ENCODE measurements at regions not wholly inside any gene's neighbourhood (a gene's known extent, or its start where the extent isn't known, plus 50 kb on each side); places are given as distances from the start of the nearest gene placed in this dataset.

DNA sequence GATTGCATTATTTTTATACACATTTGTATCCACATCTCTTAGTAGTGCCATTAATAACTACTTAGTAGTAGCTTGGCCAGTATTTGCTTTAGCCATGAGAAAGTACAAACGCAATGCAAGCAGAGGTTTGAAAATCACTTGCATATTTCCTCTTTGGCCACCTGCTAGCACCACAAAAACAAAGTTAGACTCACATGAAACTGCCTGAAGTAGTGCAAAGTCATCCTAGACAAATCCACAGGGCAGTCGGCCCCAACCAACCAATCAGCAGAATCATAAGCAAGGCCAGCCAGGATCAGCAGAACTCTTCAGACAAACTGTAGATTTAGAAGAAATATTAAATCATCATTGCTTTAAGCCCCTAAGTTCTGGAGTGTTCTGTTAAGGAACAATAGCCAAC lies 135.2 kb upstream of the VGLL2 start:
- DNase-seq = no peak
- Histone ChIP-seq H3K27ac (no peak overlapping the region), H3K4me1 (no peaks in the 10 kb centered on the region), H3K4me3 (replicated peaks in 1 of 3) (no peak overlapping the region), H3K36me3 (no peaks in the 10 kb centered on the region), H3K9me3 (no peaks in the 10 kb centered on the region), H3K27me3 (no peaks in the 10 kb centered on the region)
- no peak for TF ChIP-seq POLR2A (IDR thresholded peaks at IDR 0.05)
- TF ChIP-seq, protein P1, sequence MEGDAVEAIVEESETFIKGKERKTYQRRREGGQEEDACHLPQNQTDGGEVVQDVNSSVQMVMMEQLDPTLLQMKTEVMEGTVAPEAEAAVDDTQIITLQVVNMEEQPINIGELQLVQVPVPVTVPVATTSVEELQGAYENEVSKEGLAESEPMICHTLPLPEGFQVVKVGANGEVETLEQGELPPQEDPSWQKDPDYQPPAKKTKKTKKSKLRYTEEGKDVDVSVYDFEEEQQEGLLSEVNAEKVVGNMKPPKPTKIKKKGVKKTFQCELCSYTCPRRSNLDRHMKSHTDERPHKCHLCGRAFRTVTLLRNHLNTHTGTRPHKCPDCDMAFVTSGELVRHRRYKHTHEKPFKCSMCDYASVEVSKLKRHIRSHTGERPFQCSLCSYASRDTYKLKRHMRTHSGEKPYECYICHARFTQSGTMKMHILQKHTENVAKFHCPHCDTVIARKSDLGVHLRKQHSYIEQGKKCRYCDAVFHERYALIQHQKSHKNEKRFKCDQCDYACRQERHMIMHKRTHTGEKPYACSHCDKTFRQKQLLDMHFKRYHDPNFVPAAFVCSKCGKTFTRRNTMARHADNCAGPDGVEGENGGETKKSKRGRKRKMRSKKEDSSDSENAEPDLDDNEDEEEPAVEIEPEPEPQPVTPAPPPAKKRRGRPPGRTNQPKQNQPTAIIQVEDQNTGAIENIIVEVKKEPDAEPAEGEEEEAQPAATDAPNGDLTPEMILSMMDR (IDR thresholded peaks at IDR 0.05) = no peak
- 61 to 70% methylated on average over 2 of the region's 2 CpGs for WGBS, 2 donors
- intact Hi-C loops (cut with DNase I) = no loop called here

DNA sequence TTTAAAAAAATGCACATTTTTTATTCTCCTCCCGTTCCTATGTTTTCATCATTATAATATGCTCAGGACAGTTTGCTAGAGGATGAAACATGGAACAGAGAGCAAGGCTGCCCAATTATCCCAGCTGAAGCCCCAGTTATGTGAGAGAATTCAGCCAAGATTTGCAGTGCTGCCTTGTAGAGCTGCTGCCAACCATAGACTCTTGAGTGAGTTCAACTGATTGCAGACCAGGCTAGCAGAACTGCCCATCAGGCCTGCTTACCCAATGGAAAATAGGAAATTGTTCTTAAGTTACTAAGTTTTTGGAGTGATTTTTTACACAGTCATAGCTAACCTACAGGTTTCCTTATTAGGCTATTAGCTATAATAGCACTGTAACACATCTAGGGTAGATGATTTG lies 128.7 kb upstream of the VGLL2 start:
- Histone ChIP-seq H3K4me3 (replicated peaks in 1 of 3) (no peak overlapping the region), H3K36me3 (no peaks in the 10 kb centered on the region), H3K27ac (no peak overlapping the region), H3K27me3 (no peaks in the 10 kb centered on the region), H3K4me1 (no peaks in the 10 kb centered on the region), H3K9me3 (no peaks in the 10 kb centered on the region)
- no peak for TF ChIP-seq POLR2A (IDR thresholded peaks at IDR 0.05)
- TF ChIP-seq, protein P1 (IDR thresholded peaks at IDR 0.05) = no peak
- 90 to 97% methylated on average over 1 of the region's 1 CpG for WGBS, 2 donors
- intact Hi-C loops (cut with DNase I) = no loop called here
- no peak for DNase-seq

DNA sequence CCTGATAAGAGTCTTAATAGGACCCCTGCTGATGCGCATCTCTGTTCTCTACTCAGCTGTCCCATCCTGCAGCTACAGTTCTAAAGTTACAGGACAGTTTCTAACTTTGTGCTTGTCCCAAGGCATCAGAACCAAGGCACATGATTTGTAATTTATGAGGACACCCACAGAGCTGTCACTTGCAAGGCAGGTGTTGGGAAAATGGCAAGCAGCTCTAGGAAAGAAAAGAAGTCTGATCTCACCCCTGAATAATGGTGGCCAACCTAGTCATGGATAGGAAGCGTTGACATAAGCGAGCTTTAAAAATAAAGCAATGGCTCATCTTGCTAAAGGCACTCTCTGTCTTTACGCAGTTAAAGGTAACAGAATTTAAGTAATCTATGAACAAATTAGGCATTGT lies 127.6 kb upstream of the VGLL2 start:
- no peaks in the 10 kb centered on the region for H3K27me3 ChIP-seq
- H3K4me3 ChIP-seq (replicated peaks in 1 of 3) = no peak overlapping the region
- DNase-seq = no peak
- no peak overlapping the region for H3K27ac ChIP-seq
- no peak for TF ChIP-seq POLR2A (IDR thresholded peaks at IDR 0.05)
- TF ChIP-seq, protein P1 (IDR thresholded peaks at IDR 0.05) = no peak
- intact Hi-C loops (cut with DNase I) = no loop called here
- H3K36me3 ChIP-seq = no peaks in the 10 kb centered on the region
- no peaks in the 10 kb centered on the region for H3K9me3 ChIP-seq
- H3K4me1 ChIP-seq = no peaks in the 10 kb centered on the region
- WGBS, 2 donors = 96 to 97% methylated on average over 4 of the region's 4 CpGs

DNA sequence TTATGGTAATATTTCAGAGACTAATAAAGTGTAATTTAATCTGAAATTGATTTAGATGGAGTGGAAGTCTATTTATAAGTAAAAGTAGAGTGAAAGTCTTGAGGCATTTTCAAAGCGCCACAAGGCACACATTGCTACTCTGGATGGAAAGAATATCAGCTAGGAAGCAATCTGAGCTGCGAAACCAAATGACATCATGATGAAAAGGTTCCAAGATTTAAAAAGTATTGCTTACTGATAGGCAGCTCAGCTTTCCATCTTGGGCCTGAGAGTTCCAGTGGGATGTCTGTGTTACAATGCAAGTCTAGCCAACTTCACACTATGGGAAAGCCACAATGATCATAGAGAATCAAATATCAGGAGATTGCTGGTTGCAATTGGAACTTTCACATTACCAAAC lies 126.9 kb upstream of the VGLL2 start:
- Histone ChIP-seq H3K27me3 (no peaks in the 10 kb centered on the region), H3K36me3 (no peaks in the 10 kb centered on the region), H3K9me3 (no peaks in the 10 kb centered on the region), H3K4me1 (no peaks in the 10 kb centered on the region), H3K27ac (no peak overlapping the region), H3K4me3 (replicated peaks in 1 of 3) (no peak overlapping the region)
- TF ChIP-seq, protein P1 (IDR thresholded peaks at IDR 0.05) = no peak
- TF ChIP-seq POLR2A (IDR thresholded peaks at IDR 0.05) = no peak
- WGBS, 2 donors = 82 to 89% methylated on average over 2 of the region's 2 CpGs
- DNase-seq = no peak
- intact Hi-C loops (cut with DNase I) = no loop called here

DNA sequence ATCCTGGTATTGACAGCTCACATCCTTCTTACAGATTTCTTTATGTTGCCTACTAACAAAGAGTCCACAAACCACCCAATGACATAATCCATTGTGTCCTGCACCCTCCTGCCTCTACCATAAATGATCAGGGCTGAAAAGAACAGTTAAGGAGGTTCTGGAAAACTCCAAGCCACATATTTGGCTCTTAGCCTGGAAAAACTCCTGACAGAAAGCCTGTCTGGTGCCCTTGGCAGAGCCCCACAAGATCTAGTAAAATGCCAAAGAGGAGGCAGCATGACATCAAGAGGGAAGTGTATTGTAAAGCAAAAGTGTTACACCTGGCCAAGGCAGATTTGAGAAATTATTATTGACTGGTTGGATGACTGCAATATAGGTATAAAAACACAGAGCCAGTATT lies 126.4 kb upstream of the VGLL2 start:
- Histone ChIP-seq H3K27ac (no peak overlapping the region), H3K9me3 (no peaks in the 10 kb centered on the region), H3K4me3 (replicated peaks in 1 of 3) (no peak overlapping the region), H3K36me3 (no peaks in the 10 kb centered on the region), H3K4me1 (no peaks in the 10 kb centered on the region), H3K27me3 (no peaks in the 10 kb centered on the region)
- intact Hi-C loops (cut with DNase I) = no loop called here
- TF ChIP-seq, protein P1 (IDR thresholded peaks at IDR 0.05) = no peak
- no peak for TF ChIP-seq POLR2A (IDR thresholded peaks at IDR 0.05)
- peak in 1 of 2 donors; percentile 38 for DNase-seq
